BE2C (cell line): ENCODE measurements at regions not wholly inside any gene's neighbourhood (a gene's known extent, or its start where the extent isn't known, plus 50 kb on each side); places are given as distances from the start of the nearest gene placed in this dataset.

Experiments used
- DNase-seq: peaks from one replicate; pipeline ENCODE4 v3.0.0-alpha.2; 2020
- H3K27me3 ChIP-seq: fragments of 250-450 bp; sonication (Bioruptor Pico); 2 replicates; pipeline ENCODE4 v1.5.1; 2020; ENCODE audit warnings: mild to moderate bottlenecking
- H3K36me3 ChIP-seq: fragments of 250-450 bp; sonication (Bioruptor Pico); 2 replicates; pipeline ENCODE4 v1.5.1; 2020; ENCODE audit warnings: mild to moderate bottlenecking
- H3K4me1 ChIP-seq: fragments of 250-450 bp; sonication (Bioruptor Pico); 2 replicates; pipeline ENCODE4 v1.5.1; 2020
- H3K4me3 ChIP-seq: 2 replicates; pipeline ENCODE4 v1.5.1; 2011; ENCODE audit warnings: low read depth, low read length
- H3K9me3 ChIP-seq: fragments of 250-450 bp; sonication (Bioruptor Pico); 2 replicates; pipeline ENCODE4 v1.5.1; 2020
- CTCF ChIP-seq: IDR thresholded peaks from 2 replicates; pipeline ENCODE4 v1.5.1; 2012; ENCODE audit warnings: mild to moderate bottlenecking, low read depth, low read length

- no peak for DNase-seq
- Histone ChIP-seq H3K4me1 (no peaks in the 10 kb centered on the region), H3K9me3 (no peaks in the 10 kb centered on the region), H3K27me3 (no peaks in the 10 kb centered on the region), H3K36me3 (no peaks in the 10 kb centered on the region), H3K4me3 (no peak overlapping the region)
- no peak for TF ChIP-seq CTCF
Observed at GRCh38 chr9:73494894-73495293, 343.2 kb downstream of the ANXA1 start.

- Histone ChIP-seq H3K4me1 (no peaks in the 10 kb centered on the region), H3K36me3 (no peaks in the 10 kb centered on the region), H3K9me3 (no peaks in the 10 kb centered on the region), H3K27me3 (no peaks in the 10 kb centered on the region), H3K4me3 (no peak overlapping the region)
- no peak for DNase-seq
- TF ChIP-seq CTCF, result no peak
Observed at GRCh38 chr9:73497796-73498195, 346.1 kb downstream of the ANXA1 start.

- DNase-seq, result no peak
- Histone ChIP-seq H3K36me3 (no peaks in the 10 kb centered on the region), H3K9me3 (no peaks in the 10 kb centered on the region), H3K27me3 (no peaks in the 10 kb centered on the region), H3K4me3 (no peak overlapping the region), H3K4me1 (no peaks in the 10 kb centered on the region)
- TF ChIP-seq CTCF, result no peak
Observed at GRCh38 chr9:73515216-73515615, 363.6 kb downstream of the ANXA1 start.

GRCh38 chr9:73523391-73523790, 371.7 kb downstream of the ANXA1 start:
- Histone ChIP-seq H3K27me3 (no peaks in the 10 kb centered on the region), H3K4me3 (no peak overlapping the region), H3K9me3 (no peaks in the 10 kb centered on the region), H3K36me3 (no peaks in the 10 kb centered on the region), H3K4me1 (no peaks in the 10 kb centered on the region)
- no peak for DNase-seq
- no peak for TF ChIP-seq CTCF

- Histone ChIP-seq H3K4me1 (no peaks in the 10 kb centered on the region), H3K9me3 (no peaks in the 10 kb centered on the region), H3K27me3 (no peaks in the 10 kb centered on the region), H3K4me3 (no peak overlapping the region), H3K36me3 (no peaks in the 10 kb centered on the region)
- TF ChIP-seq CTCF, result no peak
- DNase-seq, result no peak
Observed at GRCh38 chr9:73525350-73525749, 373.7 kb downstream of the ANXA1 start.

- TF ChIP-seq CTCF, result no peak
- Histone ChIP-seq H3K9me3 (no peaks in the 10 kb centered on the region), H3K27me3 (no peaks in the 10 kb centered on the region), H3K4me1 (no peaks in the 10 kb centered on the region), H3K36me3 (no peaks in the 10 kb centered on the region), H3K4me3 (no peak overlapping the region)
- no peak for DNase-seq
Observed at GRCh38 chr9:73527521-73527920, 375.9 kb downstream of the ANXA1 start.
